T-helper 9 cell (primary cell): ENCODE measurements at regions not wholly inside any gene's neighbourhood (a gene's known extent, or its start where the extent isn't known, plus 50 kb on each side); places are given as distances from the start of the nearest gene placed in this dataset.
"Not testable (repeated sequence)": the region's sequence is repeated elsewhere in the genome, so short reads cannot be mapped to it uniquely, and the experiment has no call there.

ENCODE experiments used
- DNase-seq: peaks from one replicate; pipeline ENCODE4 v3.0.0-alpha.2; 2020

GRCh38 chr13:76708138-76708688 lies 178.0 kb downstream of the KCTD12 start:
- no peak for DNase-seq

DNA sequence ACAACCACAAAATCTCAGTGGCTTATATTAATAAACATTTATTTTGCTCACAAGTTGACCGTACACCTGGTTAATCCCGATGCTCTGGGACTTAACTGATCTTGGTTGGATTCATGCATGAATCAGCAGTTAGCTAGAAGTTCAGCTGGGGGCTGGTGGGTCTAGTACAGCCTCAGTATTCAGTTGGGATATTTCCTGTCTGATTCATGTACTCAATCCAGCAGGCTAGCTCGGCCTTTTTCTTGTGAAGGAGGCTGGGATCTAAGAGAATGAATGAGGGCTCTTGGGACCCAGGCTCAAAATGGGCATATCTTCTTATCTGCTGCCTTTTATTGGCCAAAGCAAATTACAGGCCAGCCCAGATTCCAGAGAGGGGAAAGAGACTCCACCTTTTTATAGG lies 178.8 kb downstream of the KCTD12 start:
- no peak for DNase-seq

GRCh38 chr13:76703621-76704288 lies 182.4 kb downstream of the KCTD12 start:
- DNase-seq = no peak

DNA sequence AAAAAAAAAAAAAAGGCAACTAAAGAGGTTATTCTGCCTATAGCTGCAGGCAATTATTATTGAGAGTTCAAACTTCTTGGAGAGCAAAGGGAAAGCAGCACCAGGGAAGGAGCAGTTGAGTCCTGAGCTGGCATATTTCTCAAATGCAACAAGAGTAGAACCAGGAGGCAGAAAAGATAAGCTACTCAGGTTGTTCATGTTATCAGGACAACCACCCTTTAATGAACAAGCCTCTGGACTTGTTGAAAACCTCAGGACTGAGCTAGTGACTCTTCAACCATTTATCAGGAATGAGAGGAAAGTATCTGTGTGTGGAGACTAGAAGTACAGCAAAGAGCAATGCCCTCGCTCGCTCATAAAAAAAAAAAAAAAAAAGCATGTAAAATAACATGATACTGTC lies 183.0 kb downstream of the KCTD12 start:
- no peak for DNase-seq

- no peak for DNase-seq
These were observed 188.9 kb downstream of the KCTD12 start for GRCh38 chr13:76697288-76697687.

GRCh38 chr13:76696370-76696769 lies 189.8 kb downstream of the KCTD12 start:
- DNase-seq = no peak

- DNase-seq = no peak
These were observed 193.1 kb downstream of the KCTD12 start for GRCh38 chr13:76693086-76693485.

DNA sequence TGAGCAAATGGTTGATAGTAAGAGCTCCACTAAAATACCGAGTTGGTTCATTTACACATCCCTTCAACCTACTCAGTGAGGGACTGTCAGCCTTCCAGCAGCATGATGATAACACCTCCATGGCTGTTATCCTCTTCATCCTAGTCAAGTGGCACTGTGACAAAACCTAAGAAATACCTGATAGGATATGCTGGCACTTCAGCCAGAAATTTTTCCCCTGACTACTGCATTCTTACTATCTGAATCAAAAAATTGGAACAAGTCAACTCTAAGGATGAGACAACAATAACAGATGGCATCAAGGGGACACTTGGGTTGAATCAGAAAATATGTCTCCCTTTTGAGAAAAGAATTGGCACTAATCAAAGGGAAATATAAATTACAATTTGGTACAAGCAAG lies 193.9 kb downstream of the KCTD12 start:
- no peak for DNase-seq

- DNase-seq = no peak
These were observed 195.6 kb downstream of the KCTD12 start for GRCh38 chr13:76690611-76691010.

GRCh38 chr13:76687467-76687866 lies 198.7 kb downstream of the KCTD12 start:
- no peak for DNase-seq

DNA sequence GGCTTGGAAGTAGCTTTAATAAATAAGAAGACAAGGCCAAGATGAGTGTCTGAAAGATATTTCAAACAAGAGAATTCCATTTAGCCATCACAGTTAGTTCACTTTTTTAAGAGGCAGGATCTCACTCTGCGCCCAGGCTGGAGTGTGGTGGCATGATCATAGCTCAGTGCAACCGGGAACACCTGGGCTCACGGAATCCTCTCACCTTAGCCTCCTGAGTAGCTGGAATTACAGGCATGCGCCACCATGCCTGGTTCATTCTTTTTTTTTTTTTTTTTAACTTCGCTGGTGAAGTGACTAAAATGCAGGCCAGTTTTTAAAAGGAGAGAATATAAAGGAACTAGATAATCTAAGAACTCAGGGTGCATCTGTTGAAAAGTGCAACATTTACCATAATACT lies 200.3 kb downstream of the KCTD12 start:
- DNase-seq = no peak

DNA sequence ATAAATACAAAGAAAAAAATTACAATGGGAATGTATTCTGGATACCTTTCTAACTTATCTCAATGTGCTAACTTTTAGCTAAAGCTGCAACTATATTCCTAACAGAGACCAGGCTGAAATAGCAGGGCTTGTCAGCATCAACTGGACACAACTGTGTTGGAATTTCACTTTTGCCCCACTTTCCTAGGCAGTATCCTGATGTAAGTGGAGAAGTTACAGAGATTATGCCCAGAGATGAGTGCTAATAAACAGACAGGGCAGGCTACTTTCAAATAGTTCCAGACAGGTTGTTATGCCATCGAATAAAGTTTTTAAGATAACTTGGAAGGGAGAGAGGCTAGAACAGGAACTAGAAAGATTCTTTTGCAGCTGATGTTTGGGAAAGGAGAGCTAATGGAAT lies 201.9 kb downstream of the KCTD12 start:
- DNase-seq = no peak

DNA sequence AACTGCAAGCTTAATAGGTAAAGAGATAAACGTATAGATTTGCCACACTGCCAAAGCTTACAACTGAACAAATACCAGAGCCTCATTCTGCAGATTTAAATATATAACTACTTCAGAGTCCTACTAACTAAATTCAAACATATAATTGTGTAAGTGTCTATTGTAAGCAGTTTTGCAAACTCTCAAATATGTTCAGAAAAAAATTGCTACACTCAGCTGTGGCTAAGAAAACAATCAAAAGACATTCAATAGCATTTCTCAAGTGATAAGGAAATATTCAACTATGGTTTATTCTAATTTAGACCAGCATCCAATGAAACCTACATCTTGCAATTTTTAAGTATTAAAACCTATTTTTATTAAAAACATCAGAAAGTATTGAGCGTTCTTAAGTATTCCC lies 202.4 kb downstream of the KCTD12 start:
- DNase-seq = no peak

GRCh38 chr13:76683168-76683567 lies 203.0 kb downstream of the KCTD12 start:
- DNase-seq = no peak

GRCh38 chr13:76680112-76680511 lies 206.1 kb downstream of the KCTD12 start:
- DNase-seq = no peak

- DNase-seq = no peak
These were observed 209.2 kb downstream of the KCTD12 start for GRCh38 chr13:76677043-76677442.

DNA sequence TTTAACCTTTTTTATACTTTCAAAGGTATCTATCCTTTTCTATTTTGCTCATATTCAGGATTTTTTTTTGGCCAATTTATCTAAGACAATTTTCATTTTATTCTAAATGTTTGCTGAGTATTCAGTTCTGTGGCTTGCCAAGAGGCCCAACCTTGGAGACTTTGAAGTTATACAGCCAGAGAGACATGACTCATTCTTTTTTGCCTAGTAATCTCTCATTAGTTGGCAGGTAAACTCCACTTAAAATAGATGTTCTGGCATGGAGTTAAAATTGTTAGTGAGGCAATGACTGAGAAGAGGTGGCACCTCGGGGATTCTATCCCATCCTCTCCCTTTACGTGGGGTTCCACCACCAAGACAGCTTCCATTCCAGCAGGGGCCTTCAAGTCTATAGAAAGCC lies 213.8 kb downstream of the KCTD12 start:
- DNase-seq = no peak

DNA sequence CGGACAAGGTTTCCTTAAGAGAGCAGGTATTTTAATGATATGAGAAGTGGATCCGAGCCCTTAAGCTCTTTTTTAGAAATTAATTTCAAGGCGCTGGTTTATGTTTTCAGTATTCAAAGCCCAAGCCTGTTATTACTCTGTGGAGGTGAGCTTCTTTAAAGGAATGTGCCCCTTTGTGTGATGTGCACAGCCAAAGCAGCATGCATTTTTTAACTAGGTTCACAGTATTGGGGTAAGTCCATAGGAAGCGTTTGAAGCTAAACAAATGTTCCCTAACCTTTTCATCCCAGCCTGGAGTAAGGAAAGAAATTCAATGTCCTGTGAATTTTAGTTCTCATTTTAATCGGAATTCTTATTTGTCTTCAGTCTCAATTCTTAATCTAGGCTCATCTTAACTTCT lies 217.5 kb downstream of the KCTD12 start:
- DNase-seq = no peak

GRCh38 chr13:76668141-76668540 lies 218.1 kb downstream of the KCTD12 start:
- DNase-seq = no peak

GRCh38 chr13:76667551-76667950 lies 218.7 kb downstream of the KCTD12 start:
- DNase-seq = no peak

DNA sequence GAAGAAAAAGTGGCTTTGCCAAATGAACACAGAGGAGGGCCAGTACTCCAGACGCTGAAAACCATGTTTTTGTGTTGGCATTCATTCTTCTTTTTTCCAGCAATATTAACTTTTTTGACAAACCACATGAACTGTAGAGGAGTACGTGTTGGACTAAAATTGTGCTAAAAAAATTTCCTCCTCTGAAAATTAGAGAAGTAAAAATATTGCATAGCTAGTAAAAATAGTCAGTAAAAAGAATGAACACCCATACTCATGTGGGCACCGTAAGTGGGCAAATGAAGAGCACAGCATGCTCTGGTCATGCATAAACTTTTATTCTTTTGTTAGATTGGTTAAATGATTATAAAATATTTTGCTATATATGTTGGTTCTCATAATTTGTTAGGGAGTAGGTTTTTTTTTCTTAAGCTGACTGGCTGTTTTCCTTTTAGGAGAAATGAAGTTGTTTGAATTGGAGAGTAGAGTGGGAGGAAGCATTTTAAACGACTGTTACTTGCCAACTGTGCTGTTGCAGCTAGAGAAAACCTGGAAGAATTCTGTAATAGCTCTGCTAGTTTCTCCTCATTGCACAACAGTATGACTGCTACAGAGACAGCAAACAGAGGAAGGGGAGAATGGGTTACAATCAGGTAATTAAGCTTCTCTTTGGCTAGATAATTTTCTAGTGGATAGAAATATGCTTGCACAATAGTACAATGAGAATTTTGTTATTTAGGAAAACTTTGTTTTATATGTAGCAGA lies 222.4 kb downstream of the KCTD12 start:
- no peak for DNase-seq

DNA sequence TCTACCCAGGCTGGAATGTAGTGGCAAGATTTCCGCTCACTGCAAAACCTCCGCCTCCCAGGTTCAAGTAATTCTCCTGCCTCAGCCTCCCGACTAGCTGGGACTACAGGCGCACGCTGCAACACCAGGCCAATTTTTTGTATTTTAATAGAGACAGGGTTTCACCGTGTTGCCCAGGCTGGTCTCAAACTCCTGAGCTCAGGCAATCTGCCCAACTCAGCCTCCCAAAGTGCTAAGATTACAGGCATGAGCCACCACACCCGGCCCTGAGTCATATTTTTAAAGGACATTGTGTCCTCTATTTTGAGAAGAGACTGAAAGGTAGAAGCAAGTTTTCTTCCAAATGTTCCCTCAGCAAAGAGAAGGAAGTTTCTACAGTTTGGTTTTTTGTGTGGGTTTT lies 227.1 kb downstream of the KCTD12 start:
- DNase-seq = not testable (repeated sequence)

GRCh38 chr13:76656500-76656899 lies 229.7 kb downstream of the KCTD12 start:
- no peak for DNase-seq

GRCh38 chr13:76656056-76656455 lies 230.1 kb downstream of the KCTD12 start:
- no peak for DNase-seq
